Activated CD4-positive, alpha-beta memory T cell treated with anti-CD3 and anti-CD28 coated beads for 36 hours (primary cell): ENCODE measurements at regions not wholly inside any gene's neighbourhood (a gene's known extent, or its start where the extent isn't known, plus 50 kb on each side); places are given as distances from the start of the nearest gene placed in this dataset.

Experiments
- CTCF ChIA-PET: fragments of 350-600 bp; sonication (Branson Sonifier 250); formaldehyde crosslinking; loops from one replicate; lab custom pipeline; 2021; ENCODE audit warnings: antibody characterized with exemption, inconsistent platforms; lab: Charles Lee
- POLR2A ChIA-PET: fragments of 350-600 bp; sonication (Branson Sonifier 250); formaldehyde crosslinking; loops from one replicate; lab custom pipeline; 2021; ENCODE audit warnings: antibody characterized with exemption; lab: Charles Lee
- DNase-seq: peaks from one replicate; pipeline ENCODE4 v3.0.0-alpha.2; 2020
- H3K27ac Mint-ChIP-seq: one replicate; pipeline ENCODE4 v1.8.0; 2021; ENCODE audit warnings: mixed read lengths
- H3K27me3 Mint-ChIP-seq: one replicate; pipeline ENCODE4 v1.8.0; 2021; ENCODE audit warnings: mixed read lengths
- H3K36me3 Mint-ChIP-seq: one replicate; pipeline ENCODE4 v1.8.0; 2021; ENCODE audit warnings: mixed read lengths
- H3K4me1 Mint-ChIP-seq: one replicate; pipeline ENCODE4 v1.8.0; 2021; ENCODE audit warnings: low read depth, mixed read lengths
- H3K4me3 Mint-ChIP-seq: one replicate; pipeline ENCODE4 v1.8.0; 2021; ENCODE audit warnings: mild to moderate bottlenecking, mixed read lengths
- H3K9me3 Mint-ChIP-seq: one replicate; pipeline ENCODE4 v1.8.0; 2021; ENCODE audit warnings: mixed read lengths
- intact Hi-C: fragments of 100-400 bp; cut with micrococcal nuclease; formaldehyde crosslinking; loops from one replicate; pipeline ENCODE4 v1.15.1; 2023

GRCh38 chr22:27485842-27486241 is 315.7 kb downstream of the MN1 start:
- H3K9me3 Mint-ChIP-seq: no peaks in the 10 kb centered on the region
- H3K36me3 Mint-ChIP-seq: no peaks in the 10 kb centered on the region
- H3K4me1 Mint-ChIP-seq: no peaks in the 10 kb centered on the region
- DNase-seq: no peak
- H3K27ac Mint-ChIP-seq: no peak overlapping the region
- H3K4me3 Mint-ChIP-seq: no peak overlapping the region
- CTCF ChIA-PET: no interaction called here
- intact Hi-C loops: no loop called here
- H3K27me3 Mint-ChIP-seq: peaks cover 2% of the 10 kb centered on the region
- POLR2A ChIA-PET: no interaction called here

- CTCF ChIA-PET: no interaction called here
- POLR2A ChIA-PET: no interaction called here
- H3K4me3 Mint-ChIP-seq: no peak overlapping the region
- no peaks in the 10 kb centered on the region for H3K36me3 Mint-ChIP-seq
- H3K4me1 Mint-ChIP-seq: no peaks in the 10 kb centered on the region
- intact Hi-C loops: no loop called here
- DNase-seq: no peak
- H3K27me3 Mint-ChIP-seq: peaks cover 2% of the 10 kb centered on the region
- H3K27ac Mint-ChIP-seq: no peak overlapping the region
- peaks cover 13% of the 10 kb centered on the region for H3K9me3 Mint-ChIP-seq
Measured at GRCh38 chr22:27487600-27488452, 313.7 kb downstream of the MN1 start.

GRCh38 chr22:27488456-27489177 is 312.9 kb downstream of the MN1 start:
- Mint-ChIP-seq H3K36me3 (no peaks in the 10 kb centered on the region), H3K27ac (no peak overlapping the region), H3K9me3 (peaks cover 15% of the 10 kb centered on the region), H3K4me3 (no peak overlapping the region), H3K4me1 (no peaks in the 10 kb centered on the region), H3K27me3 (peaks cover 2% of the 10 kb centered on the region)
- no peak for DNase-seq
- ChIA-PET CTCF (no interaction called here), POLR2A (no interaction called here)
- intact Hi-C loops: no loop called here

- intact Hi-C loops: no loop called here
- no peak overlapping the region for H3K27ac Mint-ChIP-seq
- H3K27me3 Mint-ChIP-seq: peaks cover 2% of the 10 kb centered on the region
- H3K9me3 Mint-ChIP-seq: peaks cover 15% of the 10 kb centered on the region
- no peaks in the 10 kb centered on the region for H3K36me3 Mint-ChIP-seq
- no peaks in the 10 kb centered on the region for H3K4me1 Mint-ChIP-seq
- H3K4me3 Mint-ChIP-seq: no peak overlapping the region
- ChIA-PET CTCF (no interaction called here), POLR2A (no interaction called here)
- no peak for DNase-seq
Measured at GRCh38 chr22:27489178-27489675, 312.3 kb downstream of the MN1 start.

DNA sequence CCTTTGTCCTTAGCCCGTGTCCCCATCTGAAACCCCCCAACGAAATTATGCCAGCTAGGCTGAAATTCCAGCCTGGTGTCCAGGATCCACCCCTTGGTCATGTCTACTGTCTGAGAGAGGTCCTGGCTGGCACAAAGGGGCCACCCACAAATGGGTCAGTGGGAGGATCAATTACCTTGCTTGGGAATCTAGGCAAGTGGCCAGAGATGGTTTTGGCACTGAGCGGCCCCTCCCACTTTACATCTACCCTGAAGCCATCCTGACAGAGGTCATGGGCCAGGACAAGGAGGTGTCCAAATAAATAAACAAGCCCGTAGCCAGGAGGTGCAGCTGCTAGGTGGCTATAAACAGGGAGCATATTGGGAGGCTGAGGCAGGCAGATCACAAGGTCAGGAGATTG is 311.5 kb downstream of the MN1 start:
- DNase-seq: no peak
- intact Hi-C loops: no loop called here
- ChIA-PET POLR2A (no interaction called here), CTCF (no interaction called here)
- Mint-ChIP-seq H3K4me3 (no peak overlapping the region), H3K4me1 (no peaks in the 10 kb centered on the region), H3K27me3 (peaks cover 2% of the 10 kb centered on the region), H3K36me3 (no peaks in the 10 kb centered on the region), H3K27ac (no peak overlapping the region), H3K9me3 (peaks cover 15% of the 10 kb centered on the region)

DNA sequence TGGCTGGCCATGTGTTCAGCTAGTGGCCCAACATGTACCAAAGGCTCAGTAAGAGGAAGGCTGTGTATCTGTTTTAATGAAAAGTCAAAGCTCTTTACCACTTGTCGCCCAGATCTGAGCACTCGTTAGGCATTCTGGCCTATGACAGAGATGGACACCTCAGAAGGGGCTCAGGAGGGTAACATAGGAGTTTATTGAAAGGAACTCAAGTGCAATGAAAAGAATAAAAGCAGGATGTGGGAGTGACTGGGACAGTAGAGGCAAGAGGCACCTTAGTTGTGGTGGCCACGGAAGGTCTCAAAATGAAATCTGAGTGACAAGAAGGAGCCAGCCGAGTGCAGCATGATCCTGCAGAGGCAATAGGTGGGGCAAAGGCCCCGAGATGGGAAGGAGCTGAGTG is 309.7 kb downstream of the MN1 start:
- POLR2A ChIA-PET: no interaction called here
- H3K4me3 Mint-ChIP-seq: no peak overlapping the region
- intact Hi-C loops: no loop called here
- H3K4me1 Mint-ChIP-seq: no peaks in the 10 kb centered on the region
- H3K27me3 Mint-ChIP-seq: peaks cover 2% of the 10 kb centered on the region
- CTCF ChIA-PET: no interaction called here
- DNase-seq: no peak
- no peak overlapping the region for H3K27ac Mint-ChIP-seq
- peaks cover 15% of the 10 kb centered on the region for H3K9me3 Mint-ChIP-seq
- H3K36me3 Mint-ChIP-seq: no peaks in the 10 kb centered on the region

DNA sequence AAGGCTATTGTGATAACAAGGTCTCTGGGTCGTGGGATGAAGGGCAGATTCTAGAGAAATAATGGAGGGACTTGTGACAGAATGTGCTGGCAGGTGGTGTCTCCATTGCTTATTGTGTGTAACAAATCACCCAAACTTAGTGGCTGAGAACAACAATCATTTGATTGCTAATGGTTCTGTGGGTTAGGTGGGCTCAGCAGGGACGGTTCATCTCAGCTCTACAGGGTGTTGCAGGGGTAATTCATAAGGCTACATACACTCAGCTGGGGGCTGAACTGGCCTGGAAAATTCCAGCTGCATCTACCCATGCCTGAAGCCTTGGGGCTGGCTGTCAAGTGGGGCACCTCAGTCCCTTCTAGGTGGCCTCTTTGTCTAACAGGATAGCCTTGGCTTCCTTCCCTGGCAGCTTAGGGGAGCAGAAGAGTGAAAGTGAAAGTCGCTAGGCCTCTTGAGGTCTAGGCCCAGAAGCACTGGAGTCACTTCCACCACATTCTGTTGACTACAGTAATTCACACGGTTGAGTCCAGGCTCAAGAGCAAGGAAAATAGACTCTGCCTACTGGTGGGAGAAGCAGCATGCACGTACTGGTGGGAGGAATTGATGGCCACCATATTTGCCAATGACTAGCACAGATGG is 308.9 kb downstream of the MN1 start:
- CTCF ChIA-PET: no interaction called here
- Mint-ChIP-seq H3K27me3 (no peaks in the 10 kb centered on the region), H3K4me1 (no peaks in the 10 kb centered on the region), H3K36me3 (no peaks in the 10 kb centered on the region), H3K4me3 (no peak overlapping the region), H3K9me3 (peaks cover 15% of the 10 kb centered on the region), H3K27ac (no peak overlapping the region)
- POLR2A ChIA-PET: no interaction called here
- intact Hi-C loops: no loop called here
- DNase-seq: no peak

GRCh38 chr22:27493796-27494195 is 307.8 kb downstream of the MN1 start:
- no peak for DNase-seq
- H3K9me3 Mint-ChIP-seq: peaks cover 15% of the 10 kb centered on the region
- ChIA-PET CTCF (no interaction called here), POLR2A (no interaction called here)
- no peak overlapping the region for H3K4me3 Mint-ChIP-seq
- no peaks in the 10 kb centered on the region for H3K4me1 Mint-ChIP-seq
- H3K27ac Mint-ChIP-seq: no peak overlapping the region
- no peaks in the 10 kb centered on the region for H3K27me3 Mint-ChIP-seq
- intact Hi-C loops: no loop called here
- H3K36me3 Mint-ChIP-seq: no peaks in the 10 kb centered on the region

GRCh38 chr22:27494785-27495184 is 306.8 kb downstream of the MN1 start:
- H3K27ac Mint-ChIP-seq: no peak overlapping the region
- no peaks in the 10 kb centered on the region for H3K27me3 Mint-ChIP-seq
- CTCF ChIA-PET: no interaction called here
- H3K36me3 Mint-ChIP-seq: no peaks in the 10 kb centered on the region
- H3K4me3 Mint-ChIP-seq: no peak overlapping the region
- no peaks in the 10 kb centered on the region for H3K4me1 Mint-ChIP-seq
- DNase-seq: no peak
- POLR2A ChIA-PET: no interaction called here
- intact Hi-C loops: no loop called here
- peaks cover 15% of the 10 kb centered on the region for H3K9me3 Mint-ChIP-seq

GRCh38 chr22:27495325-27495724 is 306.2 kb downstream of the MN1 start:
- H3K27me3 Mint-ChIP-seq: no peaks in the 10 kb centered on the region
- H3K36me3 Mint-ChIP-seq: no peaks in the 10 kb centered on the region
- intact Hi-C loops: no loop called here

DNA sequence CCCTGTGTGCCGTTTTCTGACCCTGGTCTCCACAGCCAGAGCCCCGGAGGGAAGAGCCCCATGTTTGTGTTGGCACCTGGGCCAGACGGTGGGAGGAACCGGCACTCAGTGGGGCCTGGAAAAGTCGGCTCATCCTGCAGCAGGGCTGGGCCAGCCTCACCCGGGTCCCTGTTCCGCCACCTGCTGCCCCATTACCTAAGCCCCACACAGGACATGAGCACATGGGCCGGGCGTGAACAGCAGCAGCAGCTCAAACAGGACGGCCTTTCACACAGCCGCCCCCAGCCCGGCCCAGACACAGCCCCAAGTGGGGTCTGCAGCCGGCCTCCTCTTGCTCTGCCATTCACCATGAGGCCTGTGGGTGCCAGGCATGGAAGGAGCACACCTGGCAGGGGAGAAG is 302.4 kb downstream of the MN1 start:
- Mint-ChIP-seq H3K27ac (no peak overlapping the region), H3K4me3 (no peak overlapping the region), H3K9me3 (peaks cover 2% of the 10 kb centered on the region), H3K4me1 (no peaks in the 10 kb centered on the region), H3K27me3 (no peaks in the 10 kb centered on the region), H3K36me3 (no peaks in the 10 kb centered on the region)
- intact Hi-C loops: no loop called here
- no peak for DNase-seq
- ChIA-PET CTCF (no interaction called here), POLR2A (no interaction called here)

More at GRCh38 chr22:27495325-27495724, 306.2 kb downstream of the MN1 start:
- ChIA-PET CTCF (no interaction called here), POLR2A (no interaction called here)
- Mint-ChIP-seq H3K4me1 (no peaks in the 10 kb centered on the region), H3K4me3 (no peak overlapping the region), H3K9me3 (peaks cover 15% of the 10 kb centered on the region), H3K27ac (no peak overlapping the region)
- DNase-seq: no peak

DNA sequence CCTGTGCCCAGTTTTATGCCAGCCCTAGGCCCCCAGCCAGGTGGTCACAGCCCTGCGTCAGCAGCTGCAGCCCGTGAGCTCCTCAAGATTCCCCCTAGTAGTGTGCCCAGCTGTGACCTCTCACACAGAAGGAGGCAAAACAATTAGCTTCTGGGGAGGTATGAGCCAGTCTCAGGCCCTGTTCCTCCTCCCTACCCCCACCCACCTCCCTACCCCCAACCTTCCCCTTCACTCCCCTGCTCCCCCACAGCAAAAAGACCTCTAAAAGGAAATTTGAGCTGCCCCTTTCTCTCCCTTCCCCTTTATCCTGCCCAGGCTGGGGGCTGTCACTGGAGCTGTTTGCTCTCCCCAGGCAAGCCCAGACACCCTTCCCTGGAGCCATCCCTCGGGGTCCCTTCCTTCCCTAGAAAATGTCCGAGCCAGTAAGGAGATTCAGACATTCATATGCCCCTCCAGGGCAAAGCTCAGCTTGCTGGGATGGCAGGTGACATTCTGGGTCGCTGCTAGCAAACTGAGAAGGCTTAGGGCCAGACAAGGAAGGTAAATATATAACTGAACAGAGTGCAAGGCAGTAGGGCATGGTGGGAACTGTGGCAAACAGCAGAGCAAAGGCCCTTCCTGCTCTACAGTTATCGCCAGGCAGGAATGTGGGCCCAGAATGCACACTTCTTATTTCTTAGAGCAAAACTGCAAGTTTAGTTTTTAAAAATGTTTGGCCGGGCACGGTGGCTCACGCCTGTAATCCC is 300.2 kb downstream of the MN1 start:
- DNase-seq: no peak
- ChIA-PET POLR2A (no interaction called here), CTCF (no interaction called here)
- Mint-ChIP-seq H3K4me3 (no peak overlapping the region), H3K27ac (no peak overlapping the region), H3K9me3 (peaks cover 2% of the 10 kb centered on the region), H3K4me1 (no peaks in the 10 kb centered on the region), H3K27me3 (no peaks in the 10 kb centered on the region), H3K36me3 (no peaks in the 10 kb centered on the region)
- intact Hi-C loops: no loop called here
